HepG2 (cell line): ENCODE measurements at regions not wholly inside any gene's neighbourhood (a gene's known extent, or its start where the extent isn't known, plus 50 kb on each side); places are given as distances from the start of the nearest gene placed in this dataset.

Experiments
- ATAC-seq: fragments of 200-7000 bp; cut with Tn5 transposase; 3 replicates; pipeline ENCODE4 v1.9.1; 2020; ENCODE audit warnings: mild to moderate bottlenecking, moderate library complexity
- BruUV-seq: library from RNA; stranded (reverse); fragments of 400-500 nt; replicated peaks from 2 replicates; lab custom pipeline; 2021; lab: Mats Ljungman, UMichigan
- CTCF ChIA-PET: fragments of 300-600 bp; formaldehyde crosslinking; extraction: SDS; loops from one replicate; lab custom pipeline; 2021; ENCODE audit warnings: low total read pairs, inconsistent platforms, low intra/inter-chr PET ratio; lab: Yijun Ruan, JAX
- POLR2A ChIA-PET: fragments of 350-600 bp; sonication (Branson Sonifier 250); formaldehyde crosslinking; loops from one replicate; lab custom pipeline; 2020; ENCODE audit warnings: antibody characterized with exemption, inconsistent platforms; lab: Yijun Ruan, JAX
- DNase-seq: peaks from one replicate; pipeline ENCODE4 v3.0.0-alpha.2; 2015; ENCODE audit warnings: low spot score
- FAIRE-seq: peaks from 3 replicates; lab custom pipeline; 2011; peaks lifted over from hg19 to GRCh38; lab: Jason Lieb, UNC
- H2AFZ ChIP-seq: one replicate; pipeline ENCODE4 v1.6.1; 2011; ENCODE audit warnings: low read length, inconsistent platforms
- H3K27ac ChIP-seq: fragments of 300-600 bp; 3 replicates; pipeline ENCODE4 v1.8.0; 2011; ENCODE audit warnings: mixed run types, mild to moderate bottlenecking, mixed read lengths, low read length, inconsistent platforms; ENCODE audit not compliant: insufficient read depth; ENCODE audit errors: extremely low read length
- H3K27me3 ChIP-seq, 2 experiments: fragments of 200-600 bp in 1 of 2; 2 replicates in 1 of 2; 3 replicates in 1 of 2; pipeline versions ENCODE4 v1.6.0 to v1.8.0; 2011; ENCODE audit warnings: low read length in 2 of 2, mild to moderate bottlenecking in 2 of 2, moderate library complexity in 2 of 2, inconsistent platforms in 1 of 2; ENCODE audit not compliant: insufficient read depth in 2 of 2, control insufficient read depth in 1 of 2
- H3K36me3 ChIP-seq, 2 experiments: fragments of 200-600 bp in 1 of 2; replicated peaks in 1 of 2; 2 replicates in 1 of 2; 3 replicates in 1 of 2; pipeline versions ENCODE4 v1.5.1 to v1.8.0; 2011; ENCODE audit warnings: low read length in 2 of 2, inconsistent platforms in 1 of 2; ENCODE audit not compliant: insufficient read depth in 2 of 2, control insufficient read depth in 1 of 2
- H3K4me1 ChIP-seq: 2 replicates; pipeline ENCODE4 v1.5.1; 2012; ENCODE audit warnings: low read length, inconsistent platforms; ENCODE audit not compliant: insufficient read depth
- H3K4me2 ChIP-seq: 2 replicates; pipeline ENCODE4 v1.6.0; 2011; ENCODE audit warnings: low read depth, low read length, inconsistent platforms
- H3K4me3 ChIP-seq, 3 experiments: fragments of 200-600 bp in 1 of 3; sonication (generic), shearing (Covaris generic) in 1 of 3; replicated peaks in 1 of 3; 2 replicates each; pipeline ENCODE4 v1.5.1; 2011 to 2016; ENCODE audit warnings: low read length in 3 of 3, inconsistent platforms in 2 of 3, low read depth in 2 of 3, mild to moderate bottlenecking in 2 of 3, control low read depth in 1 of 3, mixed read lengths in 1 of 3; ENCODE audit not compliant: insufficient read depth in 1 of 3
- H3K79me2 ChIP-seq: one replicate; pipeline ENCODE4 v1.6.1; 2011; ENCODE audit warnings: low read length, inconsistent platforms; ENCODE audit not compliant: insufficient read depth
- H3K9ac ChIP-seq: 2 replicates; pipeline ENCODE4 v1.6.0; 2011; ENCODE audit warnings: mild to moderate bottlenecking, low read depth, low read length, inconsistent platforms; ENCODE audit not compliant: insufficient read depth
- H3K9me3 ChIP-seq: 2 replicates; pipeline ENCODE4 v1.5.1; 2012; ENCODE audit warnings: mild to moderate bottlenecking, low read length
- H4K20me1 ChIP-seq: 2 replicates; pipeline ENCODE4 v1.6.0; 2011; ENCODE audit warnings: inconsistent platforms, mild to moderate bottlenecking, low read length, moderate library complexity; ENCODE audit not compliant: insufficient read depth
- CBFB ChIP-seq: sonication (generic); formaldehyde crosslinking; IDR thresholded peaks from 2 replicates; pipeline ENCODE4 v1.4.0; 2020; ENCODE audit warnings: missing genetic modification reagents
- CREB1 ChIP-seq, 2 experiments: fragments of 450-650 bp in 1 of 2; IDR thresholded peaks; 2 replicates each; pipeline ENCODE4 v1.6.1; 2016 to 2017; ENCODE audit warnings: control low read depth in 1 of 2, mild to moderate bottlenecking in 1 of 2, missing compliant biosample characterization in 1 of 2, missing genetic modification characterization in 1 of 2
- IKZF4 ChIP-seq: sonication (generic); formaldehyde crosslinking; IDR thresholded peaks from 2 replicates; pipeline ENCODE4 v1.5.1; 2020; ENCODE audit warnings: borderline replicate concordance, mild to moderate bottlenecking, low read depth, missing genetic modification reagents; ENCODE audit errors: not compliant biosample characterization
- MAFF ChIP-seq: IDR thresholded peaks from 2 replicates; pipeline ENCODE4 v1.6.1; 2011; ENCODE audit warnings: low read depth, low read length, improper control_type of control experiment
- MAFK ChIP-seq, 2 experiments: IDR thresholded peaks in 1 of 2; conservative IDR thresholded peaks in 1 of 2; 2 replicates each; pipeline ENCODE4 v1.6.1; 2011; ENCODE audit warnings: improper control_type of control experiment in 2 of 2, low read length in 2 of 2
- MLX ChIP-seq: IDR thresholded peaks from 2 replicates; pipeline ENCODE4 v1.6.1; 2016
- NBN ChIP-seq: fragments of 450-650 bp; conservative IDR thresholded peaks from 2 replicates; pipeline ENCODE4 v1.6.1; 2017
- NFE2L2 ChIP-seq: fragments of 150-350 bp; IDR thresholded peaks from 2 replicates; pipeline ENCODE4 v1.6.1; 2014; ENCODE audit warnings: low read length
- RELA ChIP-seq: sonication (generic); formaldehyde crosslinking; IDR thresholded peaks from 2 replicates; pipeline ENCODE4 v1.4.0; 2020; ENCODE audit warnings: missing genetic modification reagents
- SAFB2 ChIP-seq: sonication (generic); formaldehyde crosslinking; IDR thresholded peaks from 2 replicates; pipeline ENCODE4 v1.5.1; 2020; ENCODE audit warnings: missing genetic modification reagents, low read depth, mild to moderate bottlenecking, borderline replicate concordance
- SP1 ChIP-seq, 2 experiments: fragments of 450-650 bp in 1 of 2; sonication (generic) in 1 of 2; formaldehyde crosslinking in 1 of 2; IDR thresholded peaks; 2 replicates each; pipeline versions ENCODE4 v1.4.0 to v1.6.1; 2016 to 2020; ENCODE audit warnings: missing genetic modification reagents in 1 of 2
- SRSF4 ChIP-seq: fragments of 200-400 bp; formaldehyde crosslinking; IDR thresholded peaks from one replicate; pipeline ENCODE4 v1.6.1; 2018; ENCODE audit warnings: mild to moderate bottlenecking, low read depth, low read length, moderate library complexity; ENCODE audit not compliant: poor library complexity, severe bottlenecking
- STAT5B ChIP-seq: sonication (generic); formaldehyde crosslinking; IDR thresholded peaks from 2 replicates; pipeline ENCODE4 v1.4.0; 2020; ENCODE audit warnings: missing genetic modification reagents
- TGIF2 ChIP-seq: IDR thresholded peaks from 2 replicates; pipeline ENCODE4 v1.6.1; 2016; ENCODE audit warnings: control low read depth, missing compliant biosample characterization
- TRIM24 ChIP-seq: sonication (generic); formaldehyde crosslinking; IDR thresholded peaks from 2 replicates; pipeline ENCODE4 v1.8.0; 2022; ENCODE audit warnings: mild to moderate bottlenecking, missing genetic modification reagents
- ZMAT5 ChIP-seq: sonication (generic); formaldehyde crosslinking; IDR thresholded peaks from 2 replicates; pipeline ENCODE4 v1.5.0; 2020; ENCODE audit warnings: mild to moderate bottlenecking, low read depth, missing genetic modification reagents, borderline replicate concordance
- ZNF282 ChIP-seq: fragments of 450-650 bp; IDR thresholded peaks from 2 replicates; pipeline ENCODE4 v1.6.1; 2018; ENCODE audit not compliant: partially characterized antibody
- ZNF460 ChIP-seq: sonication (generic); formaldehyde crosslinking; IDR thresholded peaks from 2 replicates; pipeline ENCODE4 v1.5.1; 2020; ENCODE audit warnings: missing genetic modification reagents, mild to moderate bottlenecking, borderline replicate concordance
- ZNF605 ChIP-seq: sonication (generic); formaldehyde crosslinking; IDR thresholded peaks from 2 replicates; pipeline ENCODE4 v1.8.0; 2022; ENCODE audit warnings: mild to moderate bottlenecking, missing genetic modification reagents
- ZNF850 ChIP-seq: sonication (generic); formaldehyde crosslinking; conservative IDR thresholded peaks from 2 replicates; pipeline ENCODE4 v1.9.0; 2021; ENCODE audit warnings: mild to moderate bottlenecking, missing genetic modification reagents
- WGBS: methylation state at CpG from one replicate; pipeline ENCODE4 v1.1.6; 2017; ENCODE audit warnings: low lambda C conversion rate; 5-methylcytosine and 5-hydroxymethylcytosine counted together
- in situ Hi-C: cut with HindIII; loops from 2 replicates; pipeline ENCODE4 v1.10.0; 2017; ENCODE audit warnings: low pct_unique_long_range_greater_than_20kb; ENCODE audit not compliant: extremely low pct_ligation_motif_present
- intact Hi-C: fragments of 100-400 bp; cut with micrococcal nuclease; formaldehyde crosslinking; loops from one replicate; pipeline ENCODE4 v1.10.0; 2022; ENCODE audit not compliant: unreplicated experiment

- H3K4me2 ChIP-seq, result no peak overlapping the region
- no peak overlapping the region for H3K27ac ChIP-seq
- H3K36me3 ChIP-seq, result no peaks in the 10 kb centered on the region
- TF ChIP-seq NFE2L2, result peak; percentile 64; the same call in 1 of the 2 replicates
- peak in 1 of 2 experiments; percentile 40; a peak in 1 of 4 replicates for TF ChIP-seq MAFK (conservative IDR thresholded peaks at IDR 0.05 in 1 of 2, IDR thresholded peaks at IDR 0.05 in 1 of 2; ENCODE audit: low read length in 2 of 2)
- no peak for TF ChIP-seq CBFB
- 0 out of 2 replicates have a peak, but pooled peaks have one; percentile 15 for TF ChIP-seq MAFF
- peaks cover 96% of the 10 kb centered on the region for H3K9me3 ChIP-seq
- no peak overlapping the region for H3K9ac ChIP-seq
- intact Hi-C loops (no loop called here), in situ Hi-C loops (no loop called here)
- no peaks in the 10 kb centered on the region for H4K20me1 ChIP-seq
- BruUV-seq, result no TSS peak
- DNase-seq, result no peak
- no peaks in the 10 kb centered on the region for H3K4me1 ChIP-seq
- ChIA-PET CTCF (no interaction called here), POLR2A (no interaction called here)
- no peak for FAIRE-seq
- no peak overlapping the region for H3K4me3 ChIP-seq
- ATAC-seq, result no peak
- H3K27me3 ChIP-seq, result no peaks in the 10 kb centered on the region
- H2AFZ ChIP-seq, result no peak overlapping the region
- H3K79me2 ChIP-seq, result no peaks in the 10 kb centered on the region
- 7% methylated on average over 2 of the region's 2 CpGs for WGBS
Observed at GRCh38 chr19:28669804-28670203, 543.1 kb downstream of the UQCRFS1 start.

- CTCF ChIA-PET, result no interaction called here
- Histone ChIP-seq H3K27ac (no peak overlapping the region), H4K20me1 (no peaks in the 10 kb centered on the region), H3K9me3 (peaks cover 100% of the 10 kb centered on the region), H2AFZ (no peak overlapping the region), H3K4me1 (no peaks in the 10 kb centered on the region), H3K36me3 (no peaks in the 10 kb centered on the region), H3K9ac (no peak overlapping the region), H3K4me2 (no peak overlapping the region), H3K79me2 (no peaks in the 10 kb centered on the region), H3K27me3 (no peaks in the 10 kb centered on the region), H3K4me3 (no peak overlapping the region)
- intact Hi-C loops, result no loop called here
- 12% methylated on average over 7 of the region's 7 CpGs for WGBS
- FAIRE-seq, result no peak
- BruUV-seq, result no TSS peak
- no peak for ATAC-seq
- DNase-seq, result no peak
- POLR2A ChIA-PET, result no interaction called here
- in situ Hi-C loops, result no loop called here
- TF ChIP-seq SAFB2 (CRISPR knock-in tag) (no peak), ZNF605 (CRISPR knock-in tag) (no peak), RELA (CRISPR knock-in tag) (no peak), ZNF850 (no peak), SP1 (IDR thresholded peaks at IDR 0.05) (no peak), SP1 (CRISPR knock-in tag; IDR thresholded peaks at IDR 0.05) (no peak), IKZF4 (CRISPR knock-in tag) (no peak), CREB1 (IDR thresholded peaks at IDR 0.05) (no peak), CREB1 (CRISPR knock-in tag; IDR thresholded peaks at IDR 0.05) (no peak), MLX (CRISPR knock-in tag) (no peak), STAT5B (CRISPR knock-in tag) (no peak), TGIF2 (CRISPR knock-in tag) (no peak), ZNF460 (CRISPR knock-in tag) (no peak), NBN (no peak), SRSF4 (no peak), TRIM24 (CRISPR knock-in tag) (no peak), ZMAT5 (CRISPR knock-in tag) (no peak), ZNF282 (no peak)
Observed at GRCh38 chr19:28667348-28667977, 545.5 kb downstream of the UQCRFS1 start.
